GM21529 (cell line): ENCODE measurements at regions not wholly inside any gene's neighbourhood (a gene's known extent, or its start where the extent isn't known, plus 50 kb on each side); places are given as distances from the start of the nearest gene placed in this dataset.

Experiments used
- ATAC-seq: cut with Tn5 transposase; IDR thresholded peaks from one replicate; pipeline ENCODE4 v1.9.1; 2021; ENCODE audit not compliant: unreplicated experiment

DNA sequence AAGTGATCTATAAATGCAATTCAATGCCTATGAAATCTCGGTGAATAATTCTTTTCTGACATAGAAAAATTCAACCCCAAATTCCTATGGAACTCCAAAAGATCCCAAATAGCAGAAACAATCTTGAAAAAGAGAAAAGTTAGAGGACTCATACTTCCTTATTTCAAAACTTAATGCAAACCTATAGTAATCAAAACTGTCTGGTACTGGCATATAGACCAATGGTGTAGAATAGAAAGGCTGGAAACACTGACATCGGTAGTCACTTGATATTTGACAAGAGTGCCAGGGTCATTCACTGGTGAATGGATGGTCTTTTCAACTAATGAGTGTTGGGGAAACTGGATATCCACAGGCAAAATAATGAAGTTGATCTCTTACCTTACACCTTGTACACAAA lies 637.1 kb upstream of the PCDH9 start:
- ATAC-seq = no peak

DNA sequence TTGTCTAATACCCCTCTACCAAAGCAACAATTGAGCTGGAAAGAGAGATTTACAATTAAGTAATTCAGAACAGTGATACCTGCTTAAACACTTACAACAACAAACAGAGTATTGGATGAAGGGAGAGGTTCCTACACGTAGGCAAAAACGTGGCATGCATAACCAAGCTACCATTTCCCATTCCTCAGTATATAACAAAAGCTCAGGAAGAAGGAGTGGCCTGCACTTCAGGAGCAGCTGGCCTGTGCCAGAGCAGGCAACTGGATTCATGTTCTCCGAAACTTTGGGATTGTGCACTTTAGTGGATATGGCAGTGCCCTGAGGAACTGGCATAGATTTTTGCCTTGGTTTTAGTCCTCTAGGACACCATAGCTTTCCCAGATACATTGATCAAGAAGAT lies 630.2 kb upstream of the PCDH9 start:
- no peak for ATAC-seq

DNA sequence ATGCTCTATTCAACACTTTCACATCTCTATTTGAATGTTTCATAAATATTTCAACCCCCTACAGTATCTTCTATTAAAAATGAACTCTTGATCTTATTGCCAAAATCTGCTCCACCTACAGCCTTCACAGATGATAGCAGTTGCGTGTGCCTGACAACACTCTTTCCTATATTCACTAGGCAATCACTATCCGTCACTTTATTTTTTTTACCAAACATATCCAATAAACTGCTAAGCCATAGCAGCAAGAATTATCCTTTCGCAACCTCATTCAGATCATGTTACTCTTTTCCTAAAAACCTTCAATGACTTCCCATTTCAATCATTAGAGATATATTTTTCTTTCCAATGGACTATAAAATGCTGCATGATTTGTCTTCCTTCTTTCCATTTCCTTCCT lies 629.8 kb upstream of the PCDH9 start:
- no peak for ATAC-seq

DNA sequence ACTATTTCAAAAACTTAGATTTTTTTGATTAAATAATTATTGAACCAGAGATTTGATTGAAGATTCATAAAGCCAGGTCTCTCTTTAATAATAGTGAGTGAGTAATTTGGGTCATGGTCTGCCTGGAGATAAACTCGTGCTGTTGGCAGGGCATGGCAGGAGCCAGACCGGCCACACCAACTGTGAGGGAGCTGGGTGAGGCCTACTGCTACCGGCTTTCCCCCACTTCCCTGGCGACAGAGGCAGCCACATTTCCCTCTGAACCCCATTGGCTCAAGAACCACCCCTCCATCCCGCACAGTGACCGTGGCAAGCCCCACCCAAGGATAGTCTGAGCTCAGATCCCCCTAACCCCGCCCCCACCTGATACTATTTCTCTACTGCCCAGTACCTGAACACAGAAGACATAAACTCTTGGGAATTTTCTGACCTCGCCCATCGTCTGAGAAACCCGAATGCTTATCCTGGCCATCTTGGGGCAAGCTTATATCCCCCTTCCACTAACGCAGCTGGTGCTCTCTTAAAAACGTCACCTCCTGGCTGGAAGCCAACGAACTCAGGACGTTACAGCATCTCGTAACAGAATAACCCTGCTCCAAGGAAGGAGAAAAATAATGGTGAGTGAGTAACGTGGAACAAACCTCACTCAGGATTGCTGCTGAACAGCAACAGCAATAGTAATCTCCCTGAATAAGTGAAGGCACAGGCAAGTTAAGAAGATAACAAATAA lies 627.6 kb upstream of the PCDH9 start:
- no peak for ATAC-seq

DNA sequence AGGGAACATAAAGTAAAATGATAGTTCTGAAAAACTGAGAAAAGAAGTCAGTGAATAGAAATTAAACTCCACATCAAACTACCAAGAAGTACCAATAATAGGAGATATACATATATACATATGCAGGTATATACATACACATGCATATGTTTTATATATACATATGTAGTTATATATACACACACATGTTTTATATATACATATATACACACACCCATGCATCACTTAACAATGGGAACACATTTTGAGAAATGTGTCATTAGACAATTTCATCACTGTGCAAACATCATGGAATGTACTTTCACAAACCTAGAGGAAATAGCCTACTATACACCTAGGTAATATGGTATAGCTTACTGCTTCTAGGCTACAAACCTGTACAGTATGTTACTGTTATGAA lies 626.8 kb upstream of the PCDH9 start:
- ATAC-seq = no peak

DNA sequence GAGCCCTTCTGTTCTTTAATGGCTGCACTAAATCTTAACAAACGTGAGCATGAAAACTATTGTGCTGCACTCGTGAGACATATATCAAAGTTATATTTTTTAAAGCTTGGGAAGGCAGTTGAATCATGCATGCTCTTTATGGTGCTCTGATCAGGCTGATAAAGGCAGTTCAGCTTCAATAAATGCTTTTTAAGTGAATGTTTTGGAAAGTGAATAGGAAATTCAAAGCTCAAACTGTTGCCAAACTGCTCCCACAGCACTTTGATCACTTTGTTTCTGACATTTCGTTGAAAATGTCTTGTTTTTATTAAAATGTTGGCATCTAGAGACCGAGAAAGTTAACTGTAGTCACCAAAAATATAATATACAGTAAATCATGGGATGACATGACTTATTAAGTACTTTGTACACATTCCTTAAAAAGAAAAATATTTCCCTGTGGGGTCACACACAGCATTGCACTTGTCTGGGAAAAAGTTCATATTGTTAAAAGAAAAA lies 625.7 kb upstream of the PCDH9 start:
- ATAC-seq = no peak

DNA sequence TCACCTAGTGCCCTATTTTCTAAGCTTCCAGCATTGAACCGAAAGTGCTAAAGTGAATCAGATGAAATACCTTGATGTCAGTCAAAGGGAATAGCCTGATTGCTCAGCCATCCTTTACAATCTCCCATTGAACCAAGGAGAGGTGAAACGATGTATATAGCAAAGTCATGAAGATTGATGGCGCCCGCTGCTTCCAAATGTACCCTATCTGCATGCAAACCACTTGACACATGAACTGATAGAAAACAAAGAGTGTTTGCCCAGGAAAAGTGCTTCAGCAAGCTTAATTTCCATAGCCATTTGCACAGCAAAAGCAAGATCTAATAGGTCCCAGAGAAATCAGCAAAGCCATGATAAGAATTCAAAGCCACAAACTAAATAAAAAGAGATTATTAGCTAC lies 624.9 kb upstream of the PCDH9 start:
- ATAC-seq = no peak

DNA sequence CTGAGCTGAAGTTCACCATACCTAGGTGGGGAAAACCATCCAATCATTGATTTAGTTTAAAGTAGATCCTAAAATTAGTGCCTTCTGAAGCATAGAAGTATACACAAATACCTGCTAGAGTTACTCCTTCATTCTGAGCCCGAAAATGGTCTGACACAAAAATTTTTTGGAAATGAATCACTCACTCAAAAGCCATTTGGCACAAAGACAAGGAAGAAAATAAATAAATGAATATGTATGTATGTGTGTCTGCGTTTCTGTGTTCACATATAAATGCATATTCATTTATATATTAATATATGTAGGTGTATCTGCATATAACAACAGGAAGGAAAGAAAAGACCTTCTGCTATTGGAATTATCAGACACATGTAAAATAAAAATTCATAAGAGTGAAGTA lies 614.4 kb upstream of the PCDH9 start:
- no peak for ATAC-seq

DNA sequence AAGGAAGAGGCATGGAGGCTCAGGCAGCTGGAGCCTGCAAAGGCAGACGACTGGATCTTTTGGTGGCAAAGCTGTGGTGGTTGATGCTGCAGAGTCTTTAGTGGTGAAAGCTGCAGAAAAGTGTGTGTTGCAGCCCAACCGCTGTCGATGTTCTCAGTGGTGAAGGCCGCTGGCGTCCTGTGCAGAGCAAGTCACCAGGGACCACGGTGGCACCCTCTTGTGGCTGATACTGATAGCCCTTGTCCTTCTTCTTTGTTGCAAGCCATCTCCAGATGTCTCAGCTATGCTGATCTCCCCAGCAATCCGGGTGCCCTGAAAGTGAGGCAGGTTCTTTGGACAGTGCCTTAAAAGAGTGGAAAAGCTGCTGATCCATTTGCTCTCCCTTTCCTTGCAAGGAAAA lies 610.9 kb upstream of the PCDH9 start:
- ATAC-seq = no peak

DNA sequence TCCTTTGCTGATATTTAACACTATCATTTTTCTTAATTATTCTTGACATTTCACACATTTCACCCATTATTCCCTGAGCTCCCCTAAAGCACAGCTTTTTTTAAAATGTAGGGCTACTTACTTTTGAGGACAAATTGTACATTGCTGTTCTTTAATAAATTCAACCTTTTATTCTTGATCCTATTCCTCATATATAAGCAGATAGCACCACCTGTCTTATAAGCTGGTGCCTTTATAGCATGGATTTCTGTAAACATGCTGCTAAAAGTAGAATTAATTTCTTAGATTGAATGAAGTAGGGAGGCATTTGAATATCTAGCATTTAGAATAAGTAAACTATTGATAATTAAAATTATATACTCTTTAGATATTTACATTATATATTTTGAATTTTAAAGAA lies 603.4 kb upstream of the PCDH9 start:
- no peak for ATAC-seq

DNA sequence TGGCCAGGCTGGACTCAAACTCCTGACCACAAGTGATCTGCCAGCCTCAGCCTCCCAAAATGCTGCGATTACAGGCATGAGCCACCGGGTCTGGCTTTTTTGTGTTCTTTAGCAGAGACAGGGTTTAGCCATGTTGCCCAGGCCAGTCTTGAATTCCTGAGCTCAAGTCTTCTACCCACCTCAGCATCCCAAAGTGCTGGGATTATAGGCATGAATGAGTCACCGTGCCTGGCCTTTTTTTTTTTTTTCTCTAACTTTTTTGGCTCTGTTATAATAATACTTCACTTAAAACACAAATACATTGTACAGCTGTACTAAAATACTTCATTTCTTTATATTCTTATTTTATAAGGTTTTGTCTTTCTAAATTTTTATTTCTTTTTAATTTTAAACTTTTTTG lies 599.5 kb upstream of the PCDH9 start:
- no peak for ATAC-seq

DNA sequence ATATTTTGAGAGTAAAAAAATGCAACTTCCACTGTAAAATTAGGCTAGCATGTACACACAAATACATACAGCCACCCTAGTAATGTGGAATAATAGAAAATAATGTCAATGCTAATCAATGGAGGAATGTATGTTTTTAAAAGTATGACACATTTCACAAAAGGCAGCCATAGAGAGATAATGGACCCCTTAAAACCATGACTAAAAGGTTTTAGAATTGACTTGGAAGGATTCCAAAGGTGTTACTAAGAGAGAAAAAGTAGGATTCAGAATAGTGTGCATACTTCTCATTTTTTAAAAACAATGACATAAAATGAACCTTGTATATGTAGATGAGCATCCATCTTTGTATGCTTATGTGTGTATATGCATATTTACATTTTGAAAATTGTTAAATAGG lies 597.9 kb upstream of the PCDH9 start:
- ATAC-seq = no peak

DNA sequence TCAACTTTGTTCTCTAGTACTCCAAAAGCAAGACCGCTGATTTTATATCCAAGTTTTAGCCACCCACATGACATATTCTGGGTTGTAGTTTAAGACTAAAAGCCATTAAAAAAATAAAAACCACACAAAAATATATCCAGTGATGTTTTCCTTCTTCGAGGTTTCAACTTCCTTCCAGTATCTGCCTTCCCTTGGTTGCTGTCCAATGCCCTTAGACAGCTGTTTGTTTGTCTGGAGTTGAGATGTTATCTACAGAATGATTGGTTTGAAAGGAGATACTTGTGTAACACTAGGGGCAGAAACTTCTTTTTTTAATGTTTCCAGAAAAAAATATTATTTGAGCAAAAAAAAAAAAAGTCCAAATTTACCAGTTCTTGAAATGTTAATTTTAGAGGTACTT lies 591.5 kb upstream of the PCDH9 start:
- ATAC-seq = no peak

DNA sequence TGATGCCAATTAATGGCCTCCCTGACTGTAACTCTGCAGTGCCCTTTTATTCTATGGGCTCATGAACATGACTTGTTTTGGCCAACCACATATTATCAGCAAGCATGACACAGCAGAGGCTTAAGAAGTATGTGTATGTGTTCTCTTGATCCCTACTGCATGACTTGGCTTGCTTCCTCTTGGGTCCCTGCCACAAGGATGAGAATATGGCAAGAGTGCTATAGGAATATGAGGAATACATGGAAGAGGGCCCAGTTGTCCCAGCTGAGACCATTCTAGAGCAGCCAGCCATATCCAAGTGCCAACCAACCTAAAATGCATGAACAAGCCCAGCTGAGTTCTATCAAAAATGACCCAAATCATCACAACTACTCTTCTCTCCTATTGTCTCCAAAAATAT lies 576.7 kb upstream of the PCDH9 start:
- no peak for ATAC-seq

DNA sequence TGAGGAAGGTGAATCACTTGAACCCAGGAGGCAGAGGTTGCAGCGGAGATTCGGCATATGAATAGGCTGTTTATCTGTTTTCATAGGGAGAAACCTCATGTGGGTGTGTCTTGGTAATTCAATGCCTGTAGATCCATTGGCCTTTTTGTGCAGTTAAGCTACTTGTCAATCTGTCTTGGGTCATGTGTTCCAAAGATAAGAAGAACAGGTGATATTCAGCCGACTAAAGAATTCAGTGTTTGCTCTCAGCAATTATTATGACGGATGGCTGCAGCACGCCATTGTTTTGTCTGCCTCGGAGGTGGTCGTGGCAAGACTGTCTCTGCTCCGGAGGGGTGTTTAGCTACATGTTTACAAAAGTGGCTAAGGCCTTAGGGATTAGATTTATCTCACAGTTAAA lies 573.0 kb upstream of the PCDH9 start:
- ATAC-seq = no peak

DNA sequence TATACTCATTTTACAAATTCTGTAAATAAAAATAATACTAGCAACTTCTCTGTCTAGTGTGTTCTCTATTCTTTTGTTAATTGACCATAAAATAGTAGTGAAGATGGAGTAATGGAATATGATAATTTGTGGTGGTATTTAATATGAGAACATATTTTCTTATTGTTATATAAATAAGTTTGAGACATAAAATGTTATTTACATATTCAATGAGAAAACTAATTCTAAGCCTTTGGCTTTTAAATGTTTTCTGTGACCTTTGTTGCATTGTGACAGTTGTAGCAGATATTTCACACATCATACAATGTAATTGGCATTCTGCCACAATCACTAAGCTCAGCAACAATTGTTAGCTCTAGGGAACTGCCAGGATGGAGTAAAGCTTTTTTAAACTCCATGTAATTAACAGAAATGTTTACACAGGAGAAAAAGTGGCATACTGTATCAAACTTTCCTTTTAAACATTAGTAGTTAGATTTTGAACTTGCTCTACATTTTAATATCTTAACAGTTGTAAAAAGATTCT lies 562.1 kb upstream of the PCDH9 start:
- no peak for ATAC-seq

DNA sequence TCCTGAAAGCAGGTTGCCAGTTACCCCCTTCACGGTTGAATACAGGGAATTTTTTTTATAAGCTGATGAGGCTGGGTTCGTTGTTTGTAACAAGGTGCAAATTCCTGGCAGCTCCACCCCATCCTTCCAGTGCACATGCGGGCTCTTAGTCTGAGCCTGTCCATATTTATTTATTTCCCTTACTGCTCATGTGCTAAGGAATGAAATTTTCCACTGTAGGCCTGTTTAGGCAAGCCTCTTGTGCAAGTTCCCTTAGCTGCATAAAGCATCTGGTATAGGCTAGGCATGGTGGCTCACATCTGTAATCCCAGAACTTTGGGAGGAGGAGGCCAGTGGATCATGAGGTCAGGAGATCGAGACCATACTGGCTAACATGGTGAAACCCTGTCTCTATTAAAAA lies 560.9 kb upstream of the PCDH9 start:
- ATAC-seq = no peak

DNA sequence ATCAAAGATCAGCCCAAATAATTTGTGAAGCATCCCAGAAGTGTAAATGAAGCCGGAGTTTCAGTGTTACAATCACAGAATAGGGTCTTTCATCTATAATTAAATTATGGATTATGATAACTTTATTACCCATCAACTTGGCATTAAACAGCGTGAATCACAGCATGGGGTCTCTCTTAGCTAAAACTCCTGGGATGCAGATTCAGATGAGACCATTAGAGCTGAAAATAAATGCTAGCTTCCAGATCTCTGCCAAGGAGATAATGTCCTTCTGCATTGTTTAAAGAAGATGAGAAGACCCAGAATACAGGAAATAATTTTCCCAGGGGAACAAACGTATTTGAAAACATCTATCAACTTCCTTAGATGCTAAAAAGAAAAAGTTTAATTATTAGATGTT lies 546.0 kb upstream of the PCDH9 start:
- ATAC-seq = no peak

DNA sequence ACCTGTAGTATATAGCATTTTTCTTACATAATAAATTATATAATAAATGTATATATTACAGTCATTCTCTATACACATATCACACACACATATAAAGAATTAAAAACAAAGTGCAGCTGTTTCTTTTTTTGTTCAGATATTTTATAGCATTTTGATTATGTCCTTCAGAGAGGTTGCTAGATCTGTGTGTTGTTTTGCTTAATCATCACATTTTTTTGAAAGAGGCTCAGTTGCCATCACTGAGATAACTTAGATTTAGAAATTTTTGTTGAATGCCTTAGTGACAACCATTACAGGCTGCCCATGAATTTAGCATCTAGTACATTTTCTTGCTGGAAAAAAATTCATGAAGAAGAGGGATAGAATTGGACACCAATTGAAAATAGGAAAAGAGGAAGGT lies 545.2 kb upstream of the PCDH9 start:
- ATAC-seq = no peak

DNA sequence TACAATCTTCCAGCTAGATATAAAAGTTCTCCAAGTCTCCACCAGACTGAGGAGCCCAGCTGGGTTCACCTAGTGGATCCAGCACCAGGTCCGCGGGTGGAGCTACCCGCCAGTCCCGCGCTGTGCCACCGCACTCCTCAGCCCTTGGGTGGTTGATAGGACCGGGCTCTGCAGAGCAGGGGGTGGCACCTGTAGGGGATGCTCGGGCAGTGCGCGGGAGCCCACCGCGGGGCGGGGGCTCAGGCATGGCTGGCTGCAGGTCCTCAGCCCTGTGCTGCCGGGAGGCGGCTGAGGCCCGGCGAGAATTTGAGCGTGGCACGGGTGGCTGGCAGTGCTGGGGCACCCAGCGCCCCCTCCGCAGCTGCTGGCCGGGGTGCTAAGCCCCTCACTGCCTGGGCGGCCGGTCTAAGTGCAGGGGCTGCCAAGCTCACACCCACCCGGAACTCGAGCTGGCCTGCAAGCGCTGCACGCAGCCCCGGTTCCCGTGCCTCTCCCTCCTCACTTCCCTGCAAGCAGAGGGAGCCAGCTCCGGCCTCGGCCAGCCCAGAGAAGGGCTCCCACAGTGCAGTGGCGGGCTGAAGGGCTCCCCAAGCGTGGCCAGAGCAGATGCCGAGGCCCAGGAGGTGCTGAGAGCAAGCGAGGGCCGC lies 542.8 kb upstream of the PCDH9 start:
- no peak for ATAC-seq

DNA sequence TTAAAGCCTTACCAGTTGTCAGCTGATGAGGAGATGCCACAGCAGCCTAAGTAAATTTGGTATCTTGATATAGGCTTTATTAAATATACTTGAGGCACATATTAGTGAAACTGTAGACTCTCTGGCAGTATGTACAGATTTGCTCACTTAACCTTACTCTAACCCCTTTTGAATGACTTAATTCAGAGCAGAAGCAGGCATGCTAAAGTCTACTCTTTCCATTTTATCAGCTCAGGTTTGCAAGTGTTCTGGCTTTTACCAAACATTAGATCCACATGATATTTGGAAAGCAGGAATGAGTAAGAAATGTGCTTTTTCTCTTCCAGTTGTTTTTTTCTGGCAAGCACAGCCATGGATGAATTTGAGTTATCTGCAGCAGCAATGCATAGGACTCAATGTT lies 541.0 kb upstream of the PCDH9 start:
- ATAC-seq = no peak

DNA sequence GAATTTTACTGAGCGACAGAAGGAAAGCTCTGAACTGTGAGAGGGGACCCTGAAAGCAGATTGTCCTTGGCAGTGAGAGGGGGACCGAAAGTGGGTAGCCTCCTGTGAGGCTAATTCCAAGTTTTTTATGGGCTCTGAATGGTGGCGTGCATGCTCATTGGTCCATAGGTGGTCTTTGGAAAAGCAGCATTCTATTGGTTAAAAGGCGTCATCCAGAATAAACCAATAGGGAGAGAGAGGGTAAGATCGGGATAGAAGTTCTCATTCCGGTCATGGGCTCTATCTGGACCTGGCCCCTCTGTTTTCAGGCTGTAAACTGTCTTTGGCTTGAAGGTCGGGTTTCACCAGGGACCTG lies 539.8 kb upstream of the PCDH9 start:
- ATAC-seq = no peak
